ENCODE measurements at regions not wholly inside any gene's neighbourhood (a gene's known extent, or its start where the extent isn't known, plus 50 kb on each side); places are given as distances from the start of the nearest gene placed in this dataset.

DNA sequence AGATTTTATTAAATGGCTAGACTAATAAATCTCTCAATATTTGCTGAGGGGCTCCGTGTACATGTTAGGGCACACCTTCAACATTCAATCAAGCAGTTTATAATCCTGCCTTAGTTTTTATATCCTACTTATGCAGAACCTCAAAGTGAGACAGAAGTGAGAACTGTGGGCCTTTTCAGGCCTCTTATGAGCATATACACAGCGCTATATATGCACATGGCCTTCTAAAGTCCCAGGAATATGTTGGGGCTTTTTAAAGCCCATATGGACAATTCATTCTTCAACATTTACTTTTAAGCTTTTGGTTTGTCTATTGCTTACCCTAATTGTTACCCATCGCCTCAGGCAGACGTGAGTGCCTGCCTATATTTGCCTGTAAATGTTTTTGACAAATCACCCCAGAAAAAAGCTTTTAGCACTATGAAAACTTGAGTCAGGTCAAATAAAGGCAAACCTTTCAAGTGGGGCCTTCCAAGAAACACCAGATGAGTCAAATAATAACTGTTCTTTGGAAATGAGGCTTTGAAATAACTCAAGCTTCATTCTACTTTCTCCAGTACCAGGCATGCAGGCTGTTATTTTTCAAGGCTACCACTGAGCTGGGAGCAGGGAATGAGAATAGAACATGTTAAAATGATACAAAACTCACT lies 58.2 kb downstream of the ESM1 start:
- Mint-ChIP-seq H3K4me3 (peak overlapping the region; percentile 13), H3K27ac (peak overlapping the region; percentile 22), H3K27me3 (ENCODE audit: low read depth) (no peaks in the 10 kb centered on the region), H3K9me3 (peaks cover 30% of the 10 kb centered on the region), H3K4me1 (ENCODE audit: low read depth) (peaks cover 11% of the 10 kb centered on the region), H3K36me3 (ENCODE audit: low read depth) (peaks cover 26% of the 10 kb centered on the region)
- peak; percentile 24 for DNase-seq (ENCODE audit: low spot score)

DNA sequence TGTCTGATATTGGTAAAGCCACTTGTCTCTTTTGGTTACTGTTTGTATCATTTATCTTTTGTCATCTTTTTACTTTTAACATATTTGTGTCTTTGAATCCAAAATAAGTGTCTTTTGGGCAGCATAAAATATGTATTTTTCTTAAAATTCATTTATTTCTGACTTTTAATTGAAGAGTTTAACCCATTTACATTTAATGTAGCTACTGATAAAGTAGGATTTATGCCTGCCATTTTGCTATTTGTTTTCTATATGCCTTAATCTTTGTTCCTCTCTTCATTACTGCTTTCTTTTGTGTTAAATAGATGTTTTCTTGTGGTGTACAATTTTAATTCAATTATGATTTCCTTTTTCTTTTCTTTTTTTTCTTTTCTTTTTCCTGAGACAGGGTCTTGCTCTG lies 60.9 kb downstream of the ESM1 start:
- peaks cover 47% of the 10 kb centered on the region for H3K9me3 Mint-ChIP-seq
- H3K27ac Mint-ChIP-seq, result no peak overlapping the region
- DNase-seq (ENCODE audit: low spot score), result no peak
- H3K36me3 Mint-ChIP-seq (ENCODE audit: low read depth), result peaks cover 41% of the 10 kb centered on the region
- peaks cover 16% of the 10 kb centered on the region for H3K27me3 Mint-ChIP-seq (ENCODE audit: low read depth)
- H3K4me1 Mint-ChIP-seq (ENCODE audit: low read depth), result peaks cover 11% of the 10 kb centered on the region
- no peak overlapping the region for H3K4me3 Mint-ChIP-seq

DNA sequence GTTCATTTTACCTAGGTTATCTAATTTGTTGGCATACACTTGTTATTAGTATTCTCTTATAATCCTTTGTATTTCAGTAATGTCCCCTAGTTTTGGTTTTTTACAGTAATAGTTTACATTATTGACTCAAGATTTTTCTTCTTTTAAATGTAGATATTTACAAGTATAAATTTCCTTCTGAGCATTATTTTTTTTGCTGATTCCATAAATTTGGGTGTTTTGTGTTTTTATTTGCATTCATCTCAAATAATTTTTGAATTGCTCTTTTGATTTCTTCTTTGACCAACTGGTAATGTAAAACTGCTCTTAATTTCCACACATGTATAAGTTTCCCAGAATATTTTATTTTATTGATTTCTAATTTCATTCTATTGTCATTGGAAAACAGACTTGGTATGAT lies 68.1 kb downstream of the ESM1 start:
- Mint-ChIP-seq H3K4me3 (no peak overlapping the region), H3K27ac (no peak overlapping the region), H3K36me3 (ENCODE audit: low read depth) (peaks cover 16% of the 10 kb centered on the region), H3K9me3 (peaks cover 21% of the 10 kb centered on the region), H3K27me3 (ENCODE audit: low read depth) (peaks cover 50% of the 10 kb centered on the region), H3K4me1 (ENCODE audit: low read depth) (peaks cover 4% of the 10 kb centered on the region)
- no peak for DNase-seq (ENCODE audit: low spot score)

DNA sequence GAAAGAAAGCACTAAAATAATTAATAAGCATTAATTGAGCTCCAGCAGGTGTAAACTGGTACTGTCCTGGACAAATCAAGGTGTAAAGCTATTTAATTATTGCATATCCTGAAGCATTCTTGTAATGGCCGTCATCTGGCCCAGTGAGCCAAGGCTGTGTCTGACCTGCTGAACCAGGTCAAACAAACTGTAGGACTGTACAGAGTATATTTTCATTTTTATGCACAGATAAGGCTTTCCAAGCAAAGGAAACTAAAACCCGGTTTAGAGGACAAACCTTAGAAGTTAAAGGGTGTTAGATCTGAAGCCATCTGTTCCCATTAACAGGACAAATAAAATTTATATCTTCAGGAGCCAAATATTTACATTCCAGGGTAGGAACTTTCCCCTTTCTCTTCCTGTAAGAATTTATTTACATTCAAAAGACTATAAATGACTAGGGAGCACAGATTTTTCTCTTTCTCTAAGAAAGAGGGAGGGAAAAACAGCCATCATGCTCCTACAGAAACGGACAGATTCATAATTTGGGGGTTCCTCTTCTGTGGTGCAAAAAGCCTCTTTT lies 69.8 kb downstream of the ESM1 start:
- DNase-seq (ENCODE audit: low spot score), result no peak
- Mint-ChIP-seq H3K4me1 (ENCODE audit: low read depth) (peaks cover 12% of the 10 kb centered on the region), H3K27ac (no peak overlapping the region), H3K27me3 (ENCODE audit: low read depth) (peaks cover 39% of the 10 kb centered on the region), H3K9me3 (peaks cover 7% of the 10 kb centered on the region), H3K4me3 (no peak overlapping the region), H3K36me3 (ENCODE audit: low read depth) (peaks cover 2% of the 10 kb centered on the region)

DNA sequence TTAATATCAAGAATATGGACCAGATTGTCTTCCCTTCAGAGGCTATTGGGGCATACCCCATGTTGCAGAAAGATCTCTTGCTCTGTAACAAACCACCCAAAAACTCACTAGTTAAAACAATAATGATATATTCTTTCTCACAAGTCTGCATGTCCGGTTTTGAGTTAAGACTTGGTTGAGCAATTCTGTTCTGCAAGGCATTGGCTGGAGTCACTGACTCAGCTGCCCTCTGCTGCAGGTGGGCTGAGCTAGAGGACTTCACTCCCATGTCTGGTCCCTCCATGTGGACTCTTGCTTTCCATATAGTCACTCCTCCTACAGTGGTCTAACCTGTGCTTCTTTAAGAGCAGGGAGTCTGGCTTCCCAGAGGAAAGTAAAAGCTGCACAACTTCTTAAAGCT lies 73.4 kb downstream of the ESM1 start:
- H3K27ac Mint-ChIP-seq, result no peak overlapping the region
- no peaks in the 10 kb centered on the region for H3K9me3 Mint-ChIP-seq
- H3K4me1 Mint-ChIP-seq (ENCODE audit: low read depth), result peaks cover 36% of the 10 kb centered on the region
- no peak overlapping the region for H3K4me3 Mint-ChIP-seq
- no peaks in the 10 kb centered on the region for H3K36me3 Mint-ChIP-seq (ENCODE audit: low read depth)
- peaks cover 28% of the 10 kb centered on the region for H3K27me3 Mint-ChIP-seq (ENCODE audit: low read depth)
- DNase-seq (ENCODE audit: low spot score), result no peak

DNA sequence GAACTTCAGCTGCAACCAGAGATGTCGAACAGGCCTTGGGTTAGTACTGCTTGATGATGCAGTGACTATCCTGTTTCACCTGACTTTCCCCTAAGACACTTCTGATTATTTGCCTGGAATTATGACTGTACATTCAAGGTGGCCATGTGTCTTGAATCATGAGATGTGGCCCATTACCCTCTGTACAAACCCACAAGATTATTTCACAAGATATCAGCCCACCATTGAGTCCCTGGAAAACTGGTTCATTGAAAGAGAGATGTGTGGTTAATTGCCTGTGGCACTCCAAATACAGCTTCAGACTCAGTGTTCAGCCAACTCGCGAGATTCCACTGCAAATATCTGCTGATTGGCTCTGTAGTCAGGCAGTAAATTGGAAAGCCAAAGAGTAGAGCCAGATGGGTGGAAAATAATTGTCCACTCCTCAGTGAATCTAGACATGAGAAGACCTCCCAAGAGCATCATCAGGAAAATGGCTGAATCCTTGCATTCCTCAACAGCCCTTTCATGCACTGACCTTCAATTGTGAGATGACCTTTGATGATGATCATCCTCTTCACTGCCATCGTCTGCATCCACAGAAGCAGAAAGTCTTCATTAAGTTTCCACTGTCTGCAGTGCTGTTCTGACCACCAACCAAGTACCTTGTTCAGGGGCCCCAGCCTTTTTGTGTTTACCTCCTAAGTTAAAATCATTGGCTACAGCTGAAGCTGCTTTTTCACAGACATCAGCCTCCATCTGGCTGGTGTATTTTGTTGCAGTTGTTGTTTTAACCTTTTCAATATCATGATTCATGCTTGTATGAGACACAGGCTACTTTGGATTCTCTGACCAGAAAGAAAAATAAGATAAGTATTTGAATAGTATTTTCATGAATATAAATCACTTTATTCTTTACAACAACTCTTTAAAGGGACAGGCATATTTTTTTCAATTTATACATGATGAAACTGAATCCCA lies 75.2 kb downstream of the ESM1 start:
- no peaks in the 10 kb centered on the region for H3K9me3 Mint-ChIP-seq
- peaks cover 44% of the 10 kb centered on the region for H3K4me1 Mint-ChIP-seq (ENCODE audit: low read depth)
- no peak overlapping the region for H3K4me3 Mint-ChIP-seq
- no peaks in the 10 kb centered on the region for H3K36me3 Mint-ChIP-seq (ENCODE audit: low read depth)
- no peak overlapping the region for H3K27ac Mint-ChIP-seq
- no peak for DNase-seq (ENCODE audit: low spot score)
- peaks cover 11% of the 10 kb centered on the region for H3K27me3 Mint-ChIP-seq (ENCODE audit: low read depth)

DNA sequence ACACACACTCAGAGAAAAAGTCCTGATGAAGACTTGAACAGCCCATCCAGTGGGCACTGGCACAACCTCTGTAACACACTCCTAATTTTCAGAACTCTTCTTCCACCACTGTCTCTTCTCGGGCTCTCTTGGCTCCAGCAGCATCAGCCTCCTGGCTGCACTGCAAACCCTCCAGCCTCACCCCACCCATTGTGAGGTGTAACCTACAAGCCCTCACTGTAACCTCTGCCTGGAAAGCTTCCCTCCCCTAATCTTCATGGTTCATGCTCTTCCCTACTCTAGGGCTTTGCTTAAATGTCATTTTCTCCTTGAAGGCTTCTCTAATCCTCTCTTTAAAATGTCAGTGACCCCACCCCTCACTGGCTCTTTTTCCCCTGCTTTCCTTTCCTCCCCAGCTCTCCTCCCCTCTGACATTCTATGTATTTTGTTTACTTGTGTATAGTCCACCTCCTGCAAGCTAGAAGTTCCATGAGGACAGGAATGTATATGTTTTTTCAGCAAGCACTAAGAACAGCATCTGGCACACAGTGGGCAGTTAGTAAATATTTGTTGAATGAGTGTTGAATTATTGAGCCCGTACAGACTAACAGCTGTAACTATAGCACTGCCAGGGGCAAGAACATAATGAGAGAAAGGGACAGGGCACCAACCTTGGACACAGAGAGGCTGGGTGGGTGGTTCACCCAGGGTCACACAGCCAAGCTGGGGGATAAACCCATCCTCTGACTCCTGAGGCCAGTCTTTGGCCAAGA lies 76.4 kb downstream of the ESM1 start:
- peaks cover 15% of the 10 kb centered on the region for H3K27me3 Mint-ChIP-seq (ENCODE audit: low read depth)
- no peaks in the 10 kb centered on the region for H3K9me3 Mint-ChIP-seq
- no peaks in the 10 kb centered on the region for H3K36me3 Mint-ChIP-seq (ENCODE audit: low read depth)
- H3K4me1 Mint-ChIP-seq (ENCODE audit: low read depth), result peaks cover 56% of the 10 kb centered on the region
- no peak for DNase-seq (ENCODE audit: low spot score)
- peak overlapping the region; percentile 12 for H3K27ac Mint-ChIP-seq
- H3K4me3 Mint-ChIP-seq, result no peak overlapping the region

DNA sequence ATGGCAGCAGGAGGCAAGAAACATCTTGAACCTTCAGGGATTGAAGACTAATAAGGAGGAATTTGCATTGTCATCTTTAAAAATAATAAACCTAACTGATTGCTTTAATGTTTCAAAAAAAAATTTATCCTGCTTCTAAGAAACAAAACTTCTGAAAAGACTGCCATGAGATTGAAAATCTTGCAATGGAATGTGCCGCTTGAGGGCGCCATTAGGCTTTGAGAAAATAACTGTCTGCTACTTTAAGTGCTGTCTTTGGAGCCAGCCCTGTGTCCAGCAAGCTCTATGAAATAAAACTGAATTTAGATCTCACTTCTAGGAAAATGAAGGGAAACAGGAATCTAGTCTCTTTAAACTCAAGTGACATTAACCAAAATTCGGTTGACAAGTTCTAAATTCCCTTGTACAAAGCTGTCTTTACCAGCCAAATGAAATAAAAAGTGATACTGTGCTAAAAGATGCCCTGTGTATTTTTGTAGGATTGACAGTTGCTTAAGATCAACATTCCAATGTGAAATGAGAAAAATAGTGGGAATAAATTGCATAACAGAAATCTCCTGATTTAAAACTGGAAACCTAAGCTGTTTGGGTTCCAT lies 79.4 kb downstream of the ESM1 start:
- H3K27me3 Mint-ChIP-seq (ENCODE audit: low read depth), result peaks cover 18% of the 10 kb centered on the region
- H3K36me3 Mint-ChIP-seq (ENCODE audit: low read depth), result no peaks in the 10 kb centered on the region
- DNase-seq (ENCODE audit: low spot score), result peak; percentile 49
- H3K27ac Mint-ChIP-seq, result no peak overlapping the region
- no peaks in the 10 kb centered on the region for H3K9me3 Mint-ChIP-seq
- H3K4me1 Mint-ChIP-seq (ENCODE audit: low read depth), result peaks cover 76% of the 10 kb centered on the region
- no peak overlapping the region for H3K4me3 Mint-ChIP-seq

DNA sequence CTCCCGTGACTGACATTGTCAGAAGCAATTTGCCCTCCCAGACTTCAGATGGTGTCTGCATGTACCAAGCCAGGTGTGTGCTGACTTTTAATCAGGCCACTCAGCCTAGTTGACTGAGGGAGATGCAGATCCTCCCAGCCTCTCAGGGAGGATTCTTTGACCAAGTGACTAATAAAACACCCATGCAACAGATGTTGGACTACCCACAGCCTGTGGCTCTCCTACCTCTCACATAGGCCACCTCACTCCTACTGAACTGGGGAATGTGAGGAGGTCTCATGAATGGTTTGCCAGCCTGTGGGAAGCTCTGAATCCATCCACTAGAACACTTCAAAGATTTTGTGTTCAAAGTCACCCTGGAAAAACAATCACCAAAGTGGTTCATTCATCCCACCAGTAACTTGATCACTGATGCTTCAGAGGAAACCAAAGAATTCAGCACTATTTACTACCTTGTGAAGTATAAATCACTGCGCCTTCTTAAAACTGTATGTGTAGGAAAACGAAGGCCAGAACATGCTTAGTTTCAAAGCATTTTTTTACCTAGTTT lies 80.1 kb downstream of the ESM1 start:
- Mint-ChIP-seq H3K4me1 (ENCODE audit: low read depth) (peaks cover 69% of the 10 kb centered on the region), H3K27ac (no peak overlapping the region), H3K27me3 (ENCODE audit: low read depth) (peaks cover 20% of the 10 kb centered on the region), H3K4me3 (no peak overlapping the region), H3K9me3 (no peaks in the 10 kb centered on the region), H3K36me3 (ENCODE audit: low read depth) (no peaks in the 10 kb centered on the region)
- no peak for DNase-seq (ENCODE audit: low spot score)

DNA sequence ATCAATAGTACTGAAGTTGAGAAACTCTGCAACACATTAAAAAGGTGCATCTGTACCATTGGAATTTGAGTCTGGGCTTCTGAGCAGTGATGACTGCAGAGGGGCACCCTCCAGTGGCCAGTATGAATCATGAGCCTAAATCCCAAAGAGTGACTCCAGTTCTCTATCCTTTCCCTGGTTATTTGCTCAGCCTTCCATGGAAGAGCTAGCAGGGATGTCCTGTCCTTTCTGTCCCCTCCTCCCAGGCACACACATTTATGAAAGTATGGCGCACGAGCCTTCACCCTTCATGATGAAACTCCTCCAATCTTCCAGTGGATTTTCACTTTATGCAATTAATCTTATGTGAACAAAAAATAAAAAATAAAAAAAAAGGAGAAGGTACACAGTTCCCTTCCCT lies 81.0 kb downstream of the ESM1 start:
- peaks cover 26% of the 10 kb centered on the region for H3K27me3 Mint-ChIP-seq (ENCODE audit: low read depth)
- no peak for DNase-seq (ENCODE audit: low spot score)
- peaks cover 62% of the 10 kb centered on the region for H3K4me1 Mint-ChIP-seq (ENCODE audit: low read depth)
- H3K9me3 Mint-ChIP-seq, result no peaks in the 10 kb centered on the region
- H3K36me3 Mint-ChIP-seq (ENCODE audit: low read depth), result no peaks in the 10 kb centered on the region
- H3K27ac Mint-ChIP-seq, result no peak overlapping the region
- no peak overlapping the region for H3K4me3 Mint-ChIP-seq

DNA sequence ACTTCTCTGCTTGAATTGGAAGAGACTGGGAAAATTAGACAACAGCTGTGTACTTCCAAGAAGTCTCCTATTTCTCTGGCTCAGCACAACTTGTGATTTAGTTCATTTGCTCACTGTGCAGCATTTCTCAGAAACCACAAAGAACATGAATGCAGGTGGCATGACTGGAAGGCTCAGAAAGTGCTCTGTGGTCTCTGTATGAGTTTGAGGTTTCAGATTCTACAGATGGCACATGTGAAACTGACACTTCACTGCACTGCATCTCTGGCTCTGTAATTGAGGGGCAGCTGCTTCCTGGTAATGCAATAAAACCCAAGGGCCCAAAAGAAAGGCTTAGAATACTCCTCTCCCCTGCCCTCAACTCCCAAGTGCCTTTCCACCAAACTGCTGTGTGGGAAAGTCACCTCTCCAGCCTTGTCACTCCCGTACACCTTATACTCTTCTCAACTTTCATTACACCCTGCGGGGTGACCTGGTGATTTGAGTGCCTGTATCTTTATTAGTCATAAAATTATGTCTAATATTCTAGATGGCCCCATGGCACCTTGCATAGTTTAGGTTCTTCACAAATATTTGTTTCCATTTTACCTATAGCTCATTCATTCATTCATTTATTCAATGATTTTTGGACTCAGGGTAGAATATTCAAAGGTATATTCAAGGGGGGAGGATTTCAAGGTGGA lies 82.5 kb downstream of the ESM1 start:
- DNase-seq (ENCODE audit: low spot score), result peak; percentile 76
- Mint-ChIP-seq H3K36me3 (ENCODE audit: low read depth) (no peaks in the 10 kb centered on the region), H3K27me3 (ENCODE audit: low read depth) (peaks cover 41% of the 10 kb centered on the region), H3K9me3 (no peaks in the 10 kb centered on the region), H3K27ac (peak overlapping the region; percentile 69), H3K4me1 (ENCODE audit: low read depth) (peaks cover 53% of the 10 kb centered on the region), H3K4me3 (peak overlapping the region; percentile 79)

DNA sequence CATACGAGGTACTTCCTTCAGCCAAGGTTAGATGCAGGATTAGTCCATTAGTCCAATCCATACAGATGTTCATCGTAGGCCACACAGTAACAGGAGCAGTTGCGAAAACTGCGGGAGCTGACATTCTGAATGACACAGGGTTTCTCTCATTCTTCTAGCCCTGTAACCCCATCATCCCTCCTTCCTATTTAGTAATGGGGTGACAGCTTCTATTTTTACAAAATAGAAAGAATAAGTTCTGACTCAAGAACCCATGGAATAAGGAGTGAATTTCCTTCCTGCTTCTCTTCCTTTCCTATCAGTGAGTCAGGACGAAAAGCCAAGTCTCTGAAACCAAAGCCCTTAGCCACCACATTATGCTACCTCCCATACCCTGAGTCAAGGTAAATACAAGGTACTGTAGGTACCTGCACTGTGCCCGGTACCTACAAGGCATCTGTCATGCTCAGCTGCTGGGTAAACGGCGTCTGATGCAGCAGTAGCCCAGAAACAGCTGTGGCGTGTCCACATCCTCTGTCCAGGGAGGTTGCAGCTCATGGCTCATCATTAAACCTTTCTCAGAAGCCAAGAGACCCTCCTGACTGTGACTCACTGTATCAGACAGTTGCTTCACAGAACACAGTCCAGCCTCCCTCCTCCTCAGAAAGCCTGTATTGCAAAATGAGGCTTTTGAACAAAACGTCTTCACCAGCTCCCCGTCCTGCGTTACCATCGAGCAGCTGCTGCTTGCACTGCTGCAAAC lies 84.2 kb downstream of the ESM1 start:
- DNase-seq (ENCODE audit: low spot score), result no peak

More for the DNA sequence above, 84.2 kb downstream of the ESM1 start:
- Mint-ChIP-seq H3K27me3 (ENCODE audit: low read depth) (peaks cover 57% of the 10 kb centered on the region), H3K4me1 (ENCODE audit: low read depth) (peaks cover 40% of the 10 kb centered on the region), H3K9me3 (no peaks in the 10 kb centered on the region), H3K4me3 (no peak overlapping the region), H3K27ac (no peak overlapping the region), H3K36me3 (ENCODE audit: low read depth) (no peaks in the 10 kb centered on the region)

All from T-helper 2 cell treated with Interferon-gamma antibody and Interleukin-4, amounts not matched to agents 5 μg/mL and 100 μg/mL, for 36 hours (primary cell).